Kidney (tissue), 13 donors: ENCODE measurements at regions not wholly inside any gene's neighbourhood (a gene's known extent, or its start where the extent isn't known, plus 50 kb on each side); places are given as distances from the start of the nearest gene placed in this dataset.

Source experiments
- DNase-seq, 5 donors: peaks; one replicate each; pipeline ENCODE4 v3.0.0-alpha.2; 2013 to 2020
- FAIRE-seq: peaks from 2 replicates; lab custom pipeline; 2012; peaks lifted over from hg19 to GRCh38; lab: Jason Lieb, UNC
- H3K27ac ChIP-seq, 2 donors: one replicate each; pipeline ENCODE4 v1.7.0; 2013; ENCODE audit warnings: low read depth in 2 of 2, low read length in 2 of 2, inconsistent platforms in 1 of 2
- H3K27me3 ChIP-seq: one replicate; pipeline ENCODE4 v1.7.1; 2013; ENCODE audit warnings: low read length, inconsistent platforms; ENCODE audit not compliant: control insufficient read depth, insufficient read depth
- H3K36me3 ChIP-seq, 3 donors: one replicate each; pipeline versions ENCODE4 v1.7.0 to v1.7.1; 2013; ENCODE audit warnings: low read length in 3 of 3, control low read depth in 1 of 3, inconsistent platforms in 1 of 3; ENCODE audit not compliant: insufficient read depth in 3 of 3, control insufficient read depth in 2 of 3
- H3K4me1 ChIP-seq, 3 donors: one replicate each; pipeline versions ENCODE4 v1.7.0 to v1.7.1; 2013; ENCODE audit warnings: low read length in 3 of 3, inconsistent platforms in 1 of 3, low read depth in 1 of 3; ENCODE audit not compliant: control insufficient read depth in 2 of 3, insufficient read depth in 2 of 3
- H3K4me3 ChIP-seq, 3 donors: one replicate each; pipeline versions ENCODE4 v1.7.0 to v1.8.1; 2013; ENCODE audit warnings: low read length in 3 of 3, control low read depth in 1 of 3, inconsistent platforms in 1 of 3
- H3K9ac ChIP-seq, 3 donors: one replicate each; pipeline versions ENCODE4 v1.7.0 to v1.7.1; 2013; ENCODE audit warnings: low read length in 3 of 3, control low read depth in 1 of 3, inconsistent platforms in 1 of 3
- H3K9me3 ChIP-seq, 3 donors: one replicate each; pipeline versions ENCODE4 v1.7.0 to v1.7.1; 2013; ENCODE audit warnings: low read length in 3 of 3, control low read depth in 1 of 3, inconsistent platforms in 1 of 3; ENCODE audit not compliant: control insufficient read depth in 2 of 3, insufficient read depth in 1 of 3
- intact Hi-C: fragments of 100-400 bp; cut with DNase I; formaldehyde crosslinking; loops from one replicate; pipeline ENCODE4 v1.11.1; 2022
- TF ChIP-seq, protein P1 (sequence below): IDR thresholded peaks from 3 replicates; pipeline ENCODE4 v1.5.1; 2012; ENCODE audit warnings: mild to moderate bottlenecking, moderate library complexity, borderline replicate concordance; ENCODE audit not compliant: insufficient read depth; ENCODE audit errors: extremely low read depth
- donor health status: control.
- donor health status: control.
- donor health status: control.
- donor health status: control.
- donor health status: control.
- donor health status: DM: yes; HTN: yes; CAD: no.
- donor health status: Normal renal cell carcinoma (clear cell type).

DNA sequence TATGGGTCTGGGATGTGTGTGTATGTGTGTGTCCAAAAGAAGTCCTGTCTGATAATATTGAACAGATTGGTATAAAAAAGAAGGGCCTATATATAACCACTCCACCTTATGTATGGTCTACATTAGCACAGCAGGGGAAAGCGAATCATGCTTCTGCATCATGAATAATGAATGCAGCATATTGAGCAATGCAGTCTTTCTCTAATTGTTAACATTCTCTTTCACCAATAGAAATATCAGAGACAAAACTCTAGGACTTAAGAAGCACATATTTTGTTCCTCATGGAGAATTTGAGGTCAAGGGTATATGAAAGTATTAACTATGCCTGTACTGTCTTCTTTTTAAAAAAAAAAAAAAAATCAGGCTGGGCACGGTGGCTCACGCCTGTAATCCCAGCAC lies 264.3 kb upstream of the NOCT start:
- no peaks in the 10 kb centered on the region for H3K36me3 ChIP-seq
- FAIRE-seq (no peak), DNase-seq (no peak)
- peaks cover 0 to 5% (median 0%) of the 10 kb centered on the region in 3 donors for H3K9me3 ChIP-seq
- TF ChIP-seq, protein P1, sequence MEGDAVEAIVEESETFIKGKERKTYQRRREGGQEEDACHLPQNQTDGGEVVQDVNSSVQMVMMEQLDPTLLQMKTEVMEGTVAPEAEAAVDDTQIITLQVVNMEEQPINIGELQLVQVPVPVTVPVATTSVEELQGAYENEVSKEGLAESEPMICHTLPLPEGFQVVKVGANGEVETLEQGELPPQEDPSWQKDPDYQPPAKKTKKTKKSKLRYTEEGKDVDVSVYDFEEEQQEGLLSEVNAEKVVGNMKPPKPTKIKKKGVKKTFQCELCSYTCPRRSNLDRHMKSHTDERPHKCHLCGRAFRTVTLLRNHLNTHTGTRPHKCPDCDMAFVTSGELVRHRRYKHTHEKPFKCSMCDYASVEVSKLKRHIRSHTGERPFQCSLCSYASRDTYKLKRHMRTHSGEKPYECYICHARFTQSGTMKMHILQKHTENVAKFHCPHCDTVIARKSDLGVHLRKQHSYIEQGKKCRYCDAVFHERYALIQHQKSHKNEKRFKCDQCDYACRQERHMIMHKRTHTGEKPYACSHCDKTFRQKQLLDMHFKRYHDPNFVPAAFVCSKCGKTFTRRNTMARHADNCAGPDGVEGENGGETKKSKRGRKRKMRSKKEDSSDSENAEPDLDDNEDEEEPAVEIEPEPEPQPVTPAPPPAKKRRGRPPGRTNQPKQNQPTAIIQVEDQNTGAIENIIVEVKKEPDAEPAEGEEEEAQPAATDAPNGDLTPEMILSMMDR = no peak
- no peak overlapping the region for H3K4me3 ChIP-seq
- no peak overlapping the region for H3K27ac ChIP-seq
- H3K9ac ChIP-seq = no peak overlapping the region
- no peaks in the 10 kb centered on the region for H3K4me1 ChIP-seq
- no peaks in the 10 kb centered on the region for H3K27me3 ChIP-seq
- intact Hi-C loops = no loop called here

DNA sequence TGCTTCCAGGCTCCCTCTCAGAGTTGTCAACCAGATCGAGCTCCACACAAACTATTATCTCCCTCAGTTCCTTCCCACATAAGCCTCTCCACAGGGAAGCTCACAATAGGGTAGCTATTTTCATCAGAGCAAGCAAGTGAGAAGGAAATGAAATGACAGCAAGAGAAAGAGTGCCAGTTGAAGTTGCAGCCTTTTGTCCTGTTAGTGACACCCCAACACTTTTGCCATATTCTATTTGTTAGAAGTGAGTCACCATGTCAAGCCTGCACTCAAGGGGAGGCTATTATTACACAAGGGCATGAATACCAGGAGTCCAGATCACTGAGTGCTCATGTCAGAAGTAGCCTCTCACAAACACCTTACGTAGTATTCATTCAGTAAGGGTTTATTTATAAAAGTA lies 266.3 kb upstream of the NOCT start:
- H3K27ac ChIP-seq = no peak overlapping the region
- no peaks in the 10 kb centered on the region for H3K27me3 ChIP-seq
- DNase-seq (no peak), FAIRE-seq (no peak)
- intact Hi-C loops = no loop called here
- no peak overlapping the region for H3K9ac ChIP-seq
- peaks cover 0 to 5% (median 0%) of the 10 kb centered on the region in 3 donors for H3K9me3 ChIP-seq
- TF ChIP-seq, protein P1 = no peak
- no peaks in the 10 kb centered on the region for H3K36me3 ChIP-seq
- no peaks in the 10 kb centered on the region for H3K4me1 ChIP-seq
- no peak overlapping the region for H3K4me3 ChIP-seq

DNA sequence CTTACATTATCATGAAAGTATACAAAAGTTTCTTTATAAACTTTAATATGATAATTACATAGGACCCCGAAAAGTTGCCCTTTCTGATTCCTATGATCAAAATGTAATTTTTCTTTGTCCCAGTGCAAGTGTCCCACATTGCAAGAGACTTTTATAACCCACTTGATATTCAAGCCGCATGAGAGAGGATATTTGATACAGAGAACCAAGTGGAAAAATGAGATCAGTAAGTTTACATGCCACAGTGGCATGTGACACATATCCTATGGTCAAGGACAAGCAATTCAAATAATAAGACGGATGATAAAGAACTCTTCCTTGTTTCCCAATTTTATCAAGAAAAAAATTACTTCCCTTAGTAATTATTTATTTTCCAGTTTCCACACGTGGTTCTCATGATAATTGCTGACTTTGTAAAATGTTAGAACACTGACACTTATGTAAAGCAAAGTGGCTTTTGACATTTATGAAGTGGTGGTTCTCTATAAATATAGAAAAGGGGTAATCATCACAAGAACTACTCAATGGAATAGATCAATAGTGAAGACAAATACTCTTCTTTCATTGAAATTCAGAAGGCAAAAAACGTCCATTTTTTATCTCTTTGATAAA lies 273.7 kb upstream of the NOCT start:
- intact Hi-C loops = no loop called here
- no peaks in the 10 kb centered on the region for H3K4me1 ChIP-seq
- H3K36me3 ChIP-seq = no peaks in the 10 kb centered on the region
- TF ChIP-seq, protein P1 = no peak
- H3K9me3 ChIP-seq = no peaks in the 10 kb centered on the region
- no peak overlapping the region for H3K27ac ChIP-seq
- peak in 2 of 5 donors; percentile 23 to 31 for DNase-seq
- no peak for FAIRE-seq
- no peak overlapping the region for H3K4me3 ChIP-seq
- no peaks in the 10 kb centered on the region for H3K27me3 ChIP-seq
- no peak overlapping the region for H3K9ac ChIP-seq
